HEK293T (cell line): ENCODE measurements at regions not wholly inside any gene's neighbourhood (a gene's known extent, or its start where the extent isn't known, plus 50 kb on each side); places are given as distances from the start of the nearest gene placed in this dataset.

Experiments
- CTCF ChIA-PET: fragments of 350-600 bp; formaldehyde crosslinking; extraction: SDS; loops from one replicate; lab custom pipeline; 2021; ENCODE audit warnings: antibody characterized with exemption, inconsistent platforms; lab: Yijun Ruan, JAX
- POLR2A ChIA-PET: fragments of 350-600 bp; formaldehyde crosslinking; extraction: SDS; loops from one replicate; lab custom pipeline; 2020; ENCODE audit warnings: antibody characterized with exemption, inconsistent platforms; lab: Yijun Ruan, JAX
- DNase-seq: peaks from one replicate; pipeline ENCODE4 v3.0.0; 2012; ENCODE audit warnings: mixed read lengths; ENCODE audit errors: extremely low spot score
- ARNT ChIP-seq: fragments of 450-650 bp; IDR thresholded peaks from 2 replicates; pipeline ENCODE4 v1.6.1; 2017; ENCODE audit warnings: mild to moderate bottlenecking
- BHLHE40 ChIP-seq: fragments of 450-650 bp; IDR thresholded peaks from 2 replicates; pipeline ENCODE4 v1.6.1; 2016; ENCODE audit warnings: mild to moderate bottlenecking, moderate library complexity, borderline replicate concordance
- CTBP1 ChIP-seq: fragments of 450-650 bp; IDR thresholded peaks from 2 replicates; pipeline ENCODE4 v1.6.1; 2016; ENCODE audit warnings: borderline replicate concordance
- ELF4 ChIP-seq: fragments of 450-650 bp; IDR thresholded peaks from 2 replicates; pipeline ENCODE4 v1.6.1; 2017; ENCODE audit warnings: antibody characterized with exemption
- FOXA1 ChIP-seq: fragments of 450-650 bp; IDR thresholded peaks from 2 replicates; pipeline ENCODE4 v1.6.1; 2016; ENCODE audit warnings: mild to moderate bottlenecking
- FOXK2 ChIP-seq: fragments of 450-650 bp; IDR thresholded peaks from 2 replicates; pipeline ENCODE4 v1.6.1; 2016; ENCODE audit warnings: mild to moderate bottlenecking
- FOXM1 ChIP-seq: fragments of 450-650 bp; IDR thresholded peaks from 2 replicates; pipeline ENCODE4 v1.6.1; 2017; ENCODE audit warnings: mild to moderate bottlenecking, borderline replicate concordance
- HDGF ChIP-seq: fragments of 450-650 bp; IDR thresholded peaks from 2 replicates; pipeline ENCODE4 v1.6.1; 2017; ENCODE audit warnings: antibody characterized with exemption, borderline replicate concordance
- L3MBTL2 ChIP-seq: fragments of 450-650 bp; conservative IDR thresholded peaks from 2 replicates; pipeline ENCODE4 v1.6.1; 2016; ENCODE audit warnings: mild to moderate bottlenecking
- LEF1 ChIP-seq: fragments of 450-650 bp; IDR thresholded peaks from 2 replicates; pipeline ENCODE4 v1.6.1; 2017; ENCODE audit warnings: mild to moderate bottlenecking, borderline replicate concordance
- NFRKB ChIP-seq: fragments of 450-650 bp; IDR thresholded peaks from 2 replicates; pipeline ENCODE4 v1.6.1; 2016; ENCODE audit warnings: mild to moderate bottlenecking, moderate library complexity
- SP1 ChIP-seq: fragments of 450-650 bp; IDR thresholded peaks from 2 replicates; pipeline ENCODE4 v1.6.1; 2017
- SUZ12 ChIP-seq: fragments of 450-650 bp; IDR thresholded peaks from 2 replicates; pipeline ENCODE4 v1.6.1; 2016; ENCODE audit warnings: mild to moderate bottlenecking
- TARDBP ChIP-seq: fragments of 450-650 bp; IDR thresholded peaks from 2 replicates; pipeline ENCODE4 v1.6.1; 2016
- ZNF384 ChIP-seq: fragments of 450-650 bp; IDR thresholded peaks from 2 replicates; pipeline ENCODE4 v1.6.1; 2016
- TF ChIP-seq, protein P1 (sequence below): fragments of 450-650 bp; IDR thresholded peaks from 2 replicates; pipeline ENCODE4 v1.6.1; 2016

DNA sequence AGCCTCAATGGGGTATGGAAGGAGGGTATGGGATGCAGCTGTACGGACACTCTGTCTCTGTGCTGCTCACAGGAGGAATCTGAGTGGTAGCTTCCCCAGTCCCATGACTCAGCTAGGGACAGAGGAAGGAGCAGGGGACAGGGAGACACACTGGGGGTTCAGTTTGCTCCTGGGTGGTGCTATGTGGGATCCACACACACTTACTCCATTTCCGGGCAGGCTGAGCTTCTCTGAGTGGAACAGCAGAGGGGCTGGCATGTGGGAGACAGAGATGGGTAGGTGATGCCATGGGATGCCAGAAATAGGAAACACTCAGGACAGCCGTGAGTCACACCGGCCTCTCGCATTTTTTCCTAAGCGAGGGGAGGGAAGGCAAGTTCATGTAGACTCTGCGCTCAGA, 59.2 kb upstream of the KIRREL3 start:
- no peak for DNase-seq
- POLR2A ChIA-PET: no interaction called here
- CTCF ChIA-PET: no interaction called here
- TF ChIP-seq ARNT: no peak
- no peak for TF ChIP-seq TARDBP
- no peak for TF ChIP-seq SP1
- no peak for TF ChIP-seq FOXK2
- TF ChIP-seq L3MBTL2: no peak
- TF ChIP-seq ZNF384: no peak
- no peak for TF ChIP-seq SUZ12
- no peak for TF ChIP-seq BHLHE40
- TF ChIP-seq LEF1: no peak
- no peak for TF ChIP-seq FOXM1
- no peak for TF ChIP-seq HDGF
- no peak for TF ChIP-seq ELF4

DNA sequence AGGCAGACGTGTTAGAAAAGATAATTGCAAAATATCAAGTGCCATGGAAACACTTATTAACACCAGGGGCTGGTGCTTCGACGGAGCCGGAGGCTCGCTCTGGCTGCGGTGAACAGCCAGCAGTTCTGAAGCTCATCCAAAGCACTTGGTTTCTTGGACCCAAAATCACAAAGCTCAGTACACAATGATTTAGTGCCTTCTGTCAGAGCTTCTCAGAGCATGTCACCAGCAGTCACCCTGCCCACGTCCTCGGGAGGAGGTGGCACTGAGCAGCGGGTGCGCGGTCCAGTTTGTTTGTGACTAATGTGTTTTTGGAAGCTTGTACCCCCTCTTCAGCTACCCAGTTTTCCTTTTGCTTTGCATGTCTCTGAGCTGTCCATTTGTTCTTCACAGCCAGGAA, 58.7 kb upstream of the KIRREL3 start:
- TF ChIP-seq, protein P1, sequence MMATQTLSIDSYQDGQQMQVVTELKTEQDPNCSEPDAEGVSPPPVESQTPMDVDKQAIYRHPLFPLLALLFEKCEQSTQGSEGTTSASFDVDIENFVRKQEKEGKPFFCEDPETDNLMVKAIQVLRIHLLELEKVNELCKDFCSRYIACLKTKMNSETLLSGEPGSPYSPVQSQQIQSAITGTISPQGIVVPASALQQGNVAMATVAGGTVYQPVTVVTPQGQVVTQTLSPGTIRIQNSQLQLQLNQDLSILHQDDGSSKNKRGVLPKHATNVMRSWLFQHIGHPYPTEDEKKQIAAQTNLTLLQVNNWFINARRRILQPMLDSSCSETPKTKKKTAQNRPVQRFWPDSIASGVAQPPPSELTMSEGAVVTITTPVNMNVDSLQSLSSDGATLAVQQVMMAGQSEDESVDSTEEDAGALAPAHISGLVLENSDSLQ: no peak
- TF ChIP-seq ZNF384: no peak
- no peak for TF ChIP-seq FOXM1
- TF ChIP-seq FOXA1: no peak
- TF ChIP-seq FOXK2: no peak
- no peak for TF ChIP-seq TARDBP
- no peak for TF ChIP-seq HDGF
- no peak for TF ChIP-seq L3MBTL2
- TF ChIP-seq NFRKB: no peak
- DNase-seq: no peak
- CTCF ChIA-PET: no interaction called here
- POLR2A ChIA-PET: no interaction called here

DNA sequence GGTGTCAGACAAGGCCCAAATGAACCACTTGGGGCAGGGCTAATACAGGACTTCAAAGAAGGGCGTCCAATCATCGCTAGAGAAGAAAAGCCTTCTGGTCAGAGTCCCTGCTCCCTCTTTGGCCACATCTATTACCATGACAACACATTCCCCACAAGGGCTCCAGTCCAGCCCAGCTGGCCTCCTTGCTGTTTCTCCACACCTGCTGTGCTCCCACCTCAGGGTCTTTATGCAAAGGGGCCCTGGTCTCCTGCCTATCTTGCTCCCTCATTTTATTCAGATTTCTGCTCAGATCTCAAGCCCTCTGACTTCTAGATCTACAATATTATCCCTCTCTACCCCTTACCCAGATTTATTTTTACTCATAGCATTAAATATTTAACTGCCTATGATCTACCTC, 58.0 kb upstream of the KIRREL3 start:
- CTCF ChIA-PET: no interaction called here
- TF ChIP-seq, protein P1: no peak
- no peak for TF ChIP-seq FOXM1
- no peak for TF ChIP-seq L3MBTL2
- TF ChIP-seq TARDBP: no peak
- no peak for TF ChIP-seq SP1
- TF ChIP-seq ZNF384: no peak
- no peak for TF ChIP-seq FOXK2
- no peak for TF ChIP-seq CTBP1
- no peak for TF ChIP-seq SUZ12
- TF ChIP-seq ELF4: no peak
- TF ChIP-seq NFRKB: no peak
- TF ChIP-seq LEF1: no peak
- TF ChIP-seq FOXA1: no peak
- no peak for TF ChIP-seq ARNT
- TF ChIP-seq BHLHE40: no peak
- TF ChIP-seq HDGF: no peak
- POLR2A ChIA-PET: no interaction called here
- DNase-seq: no peak

DNA sequence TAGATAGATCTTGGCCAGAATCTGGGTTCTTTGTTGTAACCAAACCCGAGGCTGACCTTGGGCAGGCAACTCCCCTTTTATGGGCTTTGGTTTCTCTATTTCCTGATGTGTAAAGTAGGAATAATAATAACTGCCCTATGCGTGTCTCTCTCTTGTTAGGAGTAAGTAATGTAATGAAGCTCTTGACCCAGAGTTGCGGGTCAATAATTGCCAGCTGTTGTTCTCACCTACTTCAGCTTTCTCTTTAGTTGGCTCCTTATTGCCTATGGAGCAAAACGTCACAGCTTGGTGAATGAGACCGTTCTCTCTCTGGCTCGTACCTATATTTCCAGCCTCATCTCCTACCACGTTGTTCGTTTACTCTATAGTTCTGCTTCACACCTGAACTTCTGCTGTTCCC, 56.6 kb upstream of the KIRREL3 start:
- POLR2A ChIA-PET: no interaction called here
- no peak for DNase-seq
- no peak for TF ChIP-seq ZNF384
- no peak for TF ChIP-seq SP1
- TF ChIP-seq ARNT: no peak
- TF ChIP-seq ELF4: no peak
- TF ChIP-seq SUZ12: no peak
- CTCF ChIA-PET: no interaction called here

DNA sequence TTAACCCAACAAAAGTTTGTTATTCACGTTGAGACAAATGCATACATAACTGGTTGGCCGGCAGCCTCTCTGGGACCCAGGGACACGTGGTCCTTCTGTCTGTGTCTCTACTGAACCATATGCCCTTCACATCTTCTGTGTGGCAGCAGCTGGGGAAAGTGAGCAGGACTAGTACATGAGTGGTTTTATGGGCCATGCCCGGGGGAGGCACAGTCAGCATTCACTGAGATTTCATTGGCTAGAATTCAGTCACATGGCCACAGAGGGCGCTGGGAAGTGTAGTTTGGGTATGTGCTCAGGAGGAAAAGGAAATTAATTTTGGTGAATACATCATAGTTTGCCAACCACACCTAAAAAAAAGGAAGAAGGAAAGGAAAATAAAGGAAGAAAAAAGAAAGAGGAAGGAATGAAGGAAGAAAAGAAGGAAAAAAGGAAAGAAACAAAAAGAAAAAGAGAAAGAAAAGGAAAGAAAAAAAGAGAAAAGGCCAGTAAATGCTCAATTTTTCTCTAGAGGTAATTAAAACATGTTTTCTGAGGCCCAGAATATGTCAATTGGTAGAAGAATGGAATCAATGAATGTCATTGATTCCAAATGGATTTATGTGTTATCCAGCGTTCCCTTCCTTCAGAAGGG, 55.9 kb upstream of the KIRREL3 start:
- TF ChIP-seq, protein P1: no peak
- TF ChIP-seq LEF1 (no peak), FOXM1 (no peak), CTBP1 (no peak), ZNF384 (no peak), SP1 (no peak), FOXA1 (no peak), TARDBP (no peak), FOXK2 (no peak), ELF4 (no peak), BHLHE40 (no peak), L3MBTL2 (no peak), SUZ12 (no peak), HDGF (no peak), ARNT (no peak)
- CTCF ChIA-PET: no interaction called here
- POLR2A ChIA-PET: no interaction called here
- no peak for DNase-seq

DNA sequence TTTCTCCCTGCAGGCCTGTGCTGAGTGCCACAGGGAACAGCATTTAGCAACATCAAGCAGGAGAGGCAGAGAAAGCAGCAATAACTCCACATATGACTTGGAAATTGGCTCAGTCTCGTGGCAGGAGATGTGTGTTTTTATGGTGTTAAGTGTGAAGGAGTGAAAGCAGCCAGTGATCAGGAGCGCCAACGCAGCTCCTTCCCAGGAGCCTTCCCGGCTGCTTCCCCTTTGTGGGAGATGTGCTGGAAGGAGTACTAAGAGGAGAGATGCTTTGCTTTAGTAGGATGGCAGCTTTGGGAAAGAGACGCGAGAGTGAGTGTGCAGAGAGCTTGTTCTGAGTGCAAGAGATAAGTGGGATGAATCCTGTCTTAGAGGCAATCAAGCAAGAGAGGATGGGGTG, 54.7 kb upstream of the KIRREL3 start:
- no peak for TF ChIP-seq ZNF384
- TF ChIP-seq FOXA1: no peak
- TF ChIP-seq FOXM1: no peak
- no peak for TF ChIP-seq SUZ12
- TF ChIP-seq FOXK2: no peak
- no peak for TF ChIP-seq TARDBP
- TF ChIP-seq NFRKB: no peak
- no peak for TF ChIP-seq ARNT
- TF ChIP-seq, protein P1: no peak
- TF ChIP-seq L3MBTL2: no peak
- TF ChIP-seq LEF1: no peak
- TF ChIP-seq BHLHE40: no peak
- no peak for TF ChIP-seq ELF4
- no peak for DNase-seq
- ChIA-PET CTCF (no interaction called here), POLR2A (no interaction called here)
